Panc1 (cell line): ENCODE measurements at regions not wholly inside any gene's neighbourhood (a gene's known extent, or its start where the extent isn't known, plus 50 kb on each side); places are given as distances from the start of the nearest gene placed in this dataset.

Source experiments
- ATAC-seq: fragments of 200-7000 bp; cut with Tn5 transposase; 2 replicates; pipeline ENCODE4 v1.9.1; 2020; ENCODE audit warnings: mild to moderate bottlenecking, moderate library complexity
- BruUV-seq: library from RNA; stranded (reverse); fragments of 400-500 nt; replicated peaks from 2 replicates; lab custom pipeline; 2021; lab: Mats Ljungman, UMichigan
- CTCF ChIA-PET: fragments of 300-600 bp; sonication (Branson Sonifier 250); formaldehyde crosslinking; loops from one replicate; lab custom pipeline; 2022; ENCODE audit warnings: antibody characterized with exemption; lab: Charles Lee
- POLR2A ChIA-PET: fragments of 300-600 bp; sonication (Branson Sonifier 250); formaldehyde crosslinking; loops from one replicate; lab custom pipeline; 2022; ENCODE audit warnings: antibody characterized with exemption; lab: Charles Lee
- DNase-seq: peaks from one replicate; pipeline ENCODE4 v3.0.0-alpha.2; 2010; ENCODE audit warnings: low read depth, low spot score
- H3K27ac ChIP-seq: 2 replicates; pipeline ENCODE4 v1.5.1; 2011; ENCODE audit warnings: mild to moderate bottlenecking, low read length, inconsistent platforms
- H3K27me3 ChIP-seq: fragments of 200-500 bp; sonication (Bioruptor generic); 2 replicates; pipeline ENCODE4 v1.6.0; 2014; ENCODE audit warnings: low read length, inconsistent platforms; ENCODE audit not compliant: control insufficient read depth, insufficient read depth
- H3K36me3 ChIP-seq: fragments of 200-500 bp; sonication (Bioruptor generic); 2 replicates; pipeline ENCODE4 v1.5.1; 2014; ENCODE audit warnings: inconsistent platforms, mild to moderate bottlenecking, low read length, moderate library complexity; ENCODE audit not compliant: control insufficient read depth, insufficient read depth
- H3K4me1 ChIP-seq: 2 replicates; pipeline ENCODE4 v1.5.1; 2011; ENCODE audit warnings: inconsistent platforms, mild to moderate bottlenecking, low read length, moderate library complexity; ENCODE audit not compliant: control insufficient read depth, insufficient read depth
- H3K4me3 ChIP-seq, 2 experiments: 2 replicates each; pipeline ENCODE4 v1.5.1; 2011 to 2012; ENCODE audit warnings: low read depth in 2 of 2, low read length in 2 of 2, mild to moderate bottlenecking in 2 of 2, inconsistent platforms in 1 of 2, moderate library complexity in 1 of 2
- H3K9me3 ChIP-seq: fragments of 200-500 bp; sonication (Bioruptor generic); 2 replicates; pipeline ENCODE4 v1.5.1; 2014; ENCODE audit warnings: low read depth, mild to moderate bottlenecking, inconsistent platforms, low read length, moderate library complexity; ENCODE audit not compliant: control insufficient read depth, insufficient read depth
- POLR2AphosphoS5 ChIP-seq: IDR thresholded peaks from 2 replicates; pipeline ENCODE4 v1.6.1; 2012; ENCODE audit warnings: mild to moderate bottlenecking, low read depth, low read length, moderate library complexity
- SIN3A ChIP-seq: IDR thresholded peaks from 2 replicates; pipeline ENCODE4 v1.6.1; 2012; ENCODE audit warnings: low read depth, mild to moderate bottlenecking, low read length, moderate library complexity, borderline replicate concordance; ENCODE audit not compliant: insufficient read depth
- TCF7L2 ChIP-seq: IDR thresholded peaks from 2 replicates; pipeline ENCODE4 v1.6.1; 2011; ENCODE audit warnings: mild to moderate bottlenecking, low read depth, low read length, inconsistent platforms
- in situ Hi-C: cut with HindIII; loops from 2 replicates; pipeline ENCODE4 v1.10.0; 2016; ENCODE audit warnings: low sequenced_read_pairs, low pct_unique_long_range_greater_than_20kb
- intact Hi-C: fragments of 100-400 bp; cut with micrococcal nuclease; formaldehyde crosslinking; loops from one replicate; pipeline ENCODE4 v1.10.0; 2022; ENCODE audit not compliant: unreplicated experiment
- TF ChIP-seq, protein P1 (sequence below), 2 experiments: IDR thresholded peaks; 2 replicates each; pipeline ENCODE4 v1.6.1; 2011 to 2012; ENCODE audit warnings: low read depth in 2 of 2, control low read depth in 1 of 2, low read length in 1 of 2, mild to moderate bottlenecking in 1 of 2, moderate library complexity in 1 of 2; ENCODE audit not compliant: insufficient read depth in 1 of 2
- TF ChIP-seq, protein P2 (sequence below): fragments of 450-650 bp; IDR thresholded peaks from 2 replicates; pipeline ENCODE4 v1.5.1; 2017; ENCODE audit warnings: mild to moderate bottlenecking

DNA sequence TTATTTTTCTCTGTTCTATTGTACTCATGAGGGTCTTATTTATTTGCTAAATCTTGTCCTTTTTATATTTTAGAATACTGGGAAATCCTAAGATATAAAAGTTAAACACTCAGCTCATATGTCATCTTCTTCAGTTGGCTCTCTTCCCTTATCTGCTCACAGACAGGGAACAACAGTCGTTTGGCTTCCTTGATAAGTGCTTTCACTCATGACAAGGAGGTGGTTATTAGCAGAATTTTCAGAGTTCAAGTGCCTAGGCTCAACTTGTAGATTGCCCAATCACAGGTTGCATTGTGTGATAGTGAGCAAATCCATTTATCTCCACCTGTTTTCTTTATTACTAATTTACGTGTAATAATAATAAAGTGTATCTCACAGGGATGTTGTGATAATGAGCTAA, 620.3 kb upstream of the PCDH20 start:
- peaks cover under 1% of the 10 kb centered on the region; the same call in 1 of the 2 replicates for H3K4me1 ChIP-seq
- in situ Hi-C loops: loop anchor here (25.0 kb wide), 1 partner anchor 326 kb away; no protein-coding TSS in a partner anchor
- TF ChIP-seq TCF7L2 (no peak), POLR2AphosphoS5 (no peak)

DNA sequence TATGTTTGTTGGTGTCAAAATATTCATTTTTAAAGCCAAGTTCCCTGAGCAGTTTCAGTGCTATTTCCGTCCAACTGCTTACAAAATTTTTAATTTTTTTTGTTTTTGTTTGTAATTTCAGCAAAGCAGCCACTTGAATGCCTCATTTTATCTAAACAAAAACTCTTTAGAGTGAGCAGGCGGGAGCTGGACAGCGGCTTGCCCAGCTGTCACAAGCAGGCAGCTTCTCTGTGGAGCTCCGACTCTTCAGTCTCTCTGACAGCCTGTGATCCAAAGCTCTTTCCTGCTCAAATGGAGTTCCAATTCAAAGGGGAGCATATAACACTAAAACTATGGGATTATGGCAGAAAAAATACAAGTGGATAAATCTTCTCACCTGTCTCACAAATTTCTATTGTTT, 618.3 kb upstream of the PCDH20 start:
- Histone ChIP-seq H3K4me3 (no peak overlapping the region), H3K27me3 (no peaks in the 10 kb centered on the region), H3K4me1 (no peaks in the 10 kb centered on the region), H3K27ac (no peak overlapping the region), H3K9me3 (no peaks in the 10 kb centered on the region), H3K36me3 (no peaks in the 10 kb centered on the region)
- ChIA-PET CTCF (no interaction called here), POLR2A (no interaction called here)
- DNase-seq (no peak), ATAC-seq (no peak)
- intact Hi-C loops: no loop called here
- TF ChIP-seq, protein P1, sequence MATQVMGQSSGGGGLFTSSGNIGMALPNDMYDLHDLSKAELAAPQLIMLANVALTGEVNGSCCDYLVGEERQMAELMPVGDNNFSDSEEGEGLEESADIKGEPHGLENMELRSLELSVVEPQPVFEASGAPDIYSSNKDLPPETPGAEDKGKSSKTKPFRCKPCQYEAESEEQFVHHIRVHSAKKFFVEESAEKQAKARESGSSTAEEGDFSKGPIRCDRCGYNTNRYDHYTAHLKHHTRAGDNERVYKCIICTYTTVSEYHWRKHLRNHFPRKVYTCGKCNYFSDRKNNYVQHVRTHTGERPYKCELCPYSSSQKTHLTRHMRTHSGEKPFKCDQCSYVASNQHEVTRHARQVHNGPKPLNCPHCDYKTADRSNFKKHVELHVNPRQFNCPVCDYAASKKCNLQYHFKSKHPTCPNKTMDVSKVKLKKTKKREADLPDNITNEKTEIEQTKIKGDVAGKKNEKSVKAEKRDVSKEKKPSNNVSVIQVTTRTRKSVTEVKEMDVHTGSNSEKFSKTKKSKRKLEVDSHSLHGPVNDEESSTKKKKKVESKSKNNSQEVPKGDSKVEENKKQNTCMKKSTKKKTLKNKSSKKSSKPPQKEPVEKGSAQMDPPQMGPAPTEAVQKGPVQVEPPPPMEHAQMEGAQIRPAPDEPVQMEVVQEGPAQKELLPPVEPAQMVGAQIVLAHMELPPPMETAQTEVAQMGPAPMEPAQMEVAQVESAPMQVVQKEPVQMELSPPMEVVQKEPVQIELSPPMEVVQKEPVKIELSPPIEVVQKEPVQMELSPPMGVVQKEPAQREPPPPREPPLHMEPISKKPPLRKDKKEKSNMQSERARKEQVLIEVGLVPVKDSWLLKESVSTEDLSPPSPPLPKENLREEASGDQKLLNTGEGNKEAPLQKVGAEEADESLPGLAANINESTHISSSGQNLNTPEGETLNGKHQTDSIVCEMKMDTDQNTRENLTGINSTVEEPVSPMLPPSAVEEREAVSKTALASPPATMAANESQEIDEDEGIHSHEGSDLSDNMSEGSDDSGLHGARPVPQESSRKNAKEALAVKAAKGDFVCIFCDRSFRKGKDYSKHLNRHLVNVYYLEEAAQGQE (IDR thresholded peaks at IDR 0.05; ENCODE audit: insufficient read depth in 1 of 2, low read depth in 2 of 2, low read length in 1 of 2): no peak
- TF ChIP-seq TCF7L2: no peak
- TF ChIP-seq, protein P2, sequence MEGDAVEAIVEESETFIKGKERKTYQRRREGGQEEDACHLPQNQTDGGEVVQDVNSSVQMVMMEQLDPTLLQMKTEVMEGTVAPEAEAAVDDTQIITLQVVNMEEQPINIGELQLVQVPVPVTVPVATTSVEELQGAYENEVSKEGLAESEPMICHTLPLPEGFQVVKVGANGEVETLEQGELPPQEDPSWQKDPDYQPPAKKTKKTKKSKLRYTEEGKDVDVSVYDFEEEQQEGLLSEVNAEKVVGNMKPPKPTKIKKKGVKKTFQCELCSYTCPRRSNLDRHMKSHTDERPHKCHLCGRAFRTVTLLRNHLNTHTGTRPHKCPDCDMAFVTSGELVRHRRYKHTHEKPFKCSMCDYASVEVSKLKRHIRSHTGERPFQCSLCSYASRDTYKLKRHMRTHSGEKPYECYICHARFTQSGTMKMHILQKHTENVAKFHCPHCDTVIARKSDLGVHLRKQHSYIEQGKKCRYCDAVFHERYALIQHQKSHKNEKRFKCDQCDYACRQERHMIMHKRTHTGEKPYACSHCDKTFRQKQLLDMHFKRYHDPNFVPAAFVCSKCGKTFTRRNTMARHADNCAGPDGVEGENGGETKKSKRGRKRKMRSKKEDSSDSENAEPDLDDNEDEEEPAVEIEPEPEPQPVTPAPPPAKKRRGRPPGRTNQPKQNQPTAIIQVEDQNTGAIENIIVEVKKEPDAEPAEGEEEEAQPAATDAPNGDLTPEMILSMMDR: no peak
- no peak for TF ChIP-seq SIN3A
- no peak for TF ChIP-seq POLR2AphosphoS5
- no TSS peak for BruUV-seq
- in situ Hi-C loops: loop anchor here (25.0 kb wide), 1 partner anchor 328 kb away; no protein-coding TSS in a partner anchor

More for the DNA sequence above, 620.3 kb upstream of the PCDH20 start:
- H3K36me3 ChIP-seq: no peaks in the 10 kb centered on the region
- H3K27ac ChIP-seq: no peak overlapping the region
- ChIA-PET CTCF (no interaction called here), POLR2A (no interaction called here)
- intact Hi-C loops: no loop called here
- DNase-seq (no peak), ATAC-seq (no peak)
- H3K4me3 ChIP-seq: no peak overlapping the region
- BruUV-seq: no TSS peak
- H3K9me3 ChIP-seq: no peaks in the 10 kb centered on the region
- H3K27me3 ChIP-seq: no peaks in the 10 kb centered on the region

DNA sequence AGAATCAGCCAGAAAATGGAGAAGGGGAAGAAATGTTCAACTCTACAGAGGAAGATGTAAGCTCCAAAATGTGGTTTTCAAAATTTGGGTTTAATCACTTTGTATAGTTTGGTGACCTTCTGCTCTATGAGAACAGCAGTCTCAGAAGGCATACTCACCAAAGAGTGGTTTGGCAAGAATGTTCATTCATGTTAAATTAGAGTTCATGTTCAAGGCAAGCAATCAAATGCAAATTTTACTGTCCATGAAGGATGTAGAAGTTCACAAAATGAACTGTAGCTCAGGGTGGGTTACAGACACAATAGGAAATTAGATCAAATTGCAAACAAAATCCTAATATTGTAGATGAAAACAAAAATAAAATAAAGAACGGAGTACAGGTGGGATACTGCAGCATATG, 606.7 kb upstream of the PCDH20 start:
- Histone ChIP-seq H3K27ac (no peak overlapping the region), H3K4me1 (no peaks in the 10 kb centered on the region), H3K27me3 (no peaks in the 10 kb centered on the region), H3K4me3 (no peak overlapping the region), H3K9me3 (no peaks in the 10 kb centered on the region), H3K36me3 (no peaks in the 10 kb centered on the region)
- no peak for TF ChIP-seq TCF7L2
- TF ChIP-seq SIN3A: no peak
- in situ Hi-C loops: no loop called here
- no peak for ATAC-seq
- no peak for DNase-seq
- intact Hi-C loops: no loop called here
- ChIA-PET CTCF (no interaction called here), POLR2A (no interaction called here)
- no TSS peak for BruUV-seq
